Retinal pigment epithelial cell (primary cell): ENCODE measurements at regions not wholly inside any gene's neighbourhood (a gene's known extent, or its start where the extent isn't known, plus 50 kb on each side); places are given as distances from the start of the nearest gene placed in this dataset.

Experiments
- DNase-seq: peaks from one replicate; pipeline ENCODE4 v3.0.0-alpha.2; 2010; ENCODE audit warnings: low read depth
- H3K4me3 ChIP-seq: 2 replicates; pipeline ENCODE4 v1.5.1; 2011; ENCODE audit warnings: mild to moderate bottlenecking, low read length, control low read depth, moderate library complexity
- CTCF ChIP-seq: conservative IDR thresholded peaks from 2 replicates; pipeline ENCODE4 v1.5.1; 2011; ENCODE audit warnings: low read depth, low read length, control low read depth, inconsistent platforms

GRCh38 chr9:94018628-94019027 lies 63.5 kb upstream of the BARX1 start:
- H3K4me3 ChIP-seq = no peak overlapping the region
- no peak for TF ChIP-seq CTCF
- DNase-seq = no peak

GRCh38 chr9:94017939-94018531 lies 62.9 kb upstream of the BARX1 start:
- no peak for DNase-seq
- H3K4me3 ChIP-seq = no peak overlapping the region
- no peak for TF ChIP-seq CTCF

GRCh38 chr9:94016744-94017143 lies 61.6 kb upstream of the BARX1 start:
- no peak for TF ChIP-seq CTCF
- H3K4me3 ChIP-seq = no peak overlapping the region
- no peak for DNase-seq

- DNase-seq = no peak
- TF ChIP-seq CTCF = no peak
These were observed 59.8 kb upstream of the BARX1 start for GRCh38 chr9:94014920-94015319.

GRCh38 chr9:94014066-94014654 lies 59.0 kb upstream of the BARX1 start:
- peak; percentile 77 for TF ChIP-seq CTCF
- DNase-seq = no peak
- no peak overlapping the region for H3K4me3 ChIP-seq

More at GRCh38 chr9:94014920-94015319, 59.8 kb upstream of the BARX1 start:
- no peak overlapping the region for H3K4me3 ChIP-seq

- no peak overlapping the region for H3K4me3 ChIP-seq
- DNase-seq = no peak
- TF ChIP-seq CTCF = no peak
These were observed 55.9 kb upstream of the BARX1 start for GRCh38 chr9:94010980-94011533.
